HG02642 (cell line): ENCODE measurements at regions not wholly inside any gene's neighbourhood (a gene's known extent, or its start where the extent isn't known, plus 50 kb on each side); places are given as distances from the start of the nearest gene placed in this dataset.

Experiments
- ATAC-seq: cut with Tn5 transposase; IDR thresholded peaks from one replicate; pipeline ENCODE4 v1.9.1; 2021; ENCODE audit warnings: mild to moderate bottlenecking; ENCODE audit not compliant: unreplicated experiment, poor library complexity

GRCh38 chr4:160831165-160831922 is 1332.5 kb downstream of the FSTL5 start:
- no peak for ATAC-seq

- ATAC-seq = no peak
Observed at GRCh38 chr4:160835789-160836188, 1328.0 kb downstream of the FSTL5 start.

- no peak for ATAC-seq
Observed at GRCh38 chr4:160836431-160836830, 1327.4 kb downstream of the FSTL5 start.

- no peak for ATAC-seq
Observed at GRCh38 chr4:160846121-160846520, 1317.7 kb downstream of the FSTL5 start.

- ATAC-seq = no peak
Observed at GRCh38 chr4:160847228-160847627, 1316.6 kb downstream of the FSTL5 start.

- no peak for ATAC-seq
Observed at GRCh38 chr4:160848489-160848888, 1315.3 kb downstream of the FSTL5 start.

- ATAC-seq = no peak
Observed at GRCh38 chr4:160848901-160849760, 1314.7 kb downstream of the FSTL5 start.

- no peak for ATAC-seq
Observed at GRCh38 chr4:160864253-160864652, 1299.5 kb downstream of the FSTL5 start.

GRCh38 chr4:160869899-160870298 is 1293.9 kb downstream of the FSTL5 start:
- ATAC-seq = no peak

GRCh38 chr4:160872491-160872890 is 1291.3 kb downstream of the FSTL5 start:
- no peak for ATAC-seq

- ATAC-seq = no peak
Observed at GRCh38 chr4:160877087-160877790, 1286.6 kb downstream of the FSTL5 start.

GRCh38 chr4:160880180-160880579 is 1283.6 kb downstream of the FSTL5 start:
- ATAC-seq = no peak

GRCh38 chr4:160887668-160888067 is 1276.1 kb downstream of the FSTL5 start:
- ATAC-seq = no peak

- no peak for ATAC-seq
Observed at GRCh38 chr4:160894128-160894527, 1269.7 kb downstream of the FSTL5 start.

- no peak for ATAC-seq
Observed at GRCh38 chr4:160894809-160895208, 1269.0 kb downstream of the FSTL5 start.

GRCh38 chr4:160927311-160927710 is 1236.5 kb downstream of the FSTL5 start:
- no peak for ATAC-seq

GRCh38 chr4:160928482-160928881 is 1235.3 kb downstream of the FSTL5 start:
- no peak for ATAC-seq

- ATAC-seq = no peak
Observed at GRCh38 chr4:160947653-160948052, 1216.1 kb downstream of the FSTL5 start.

GRCh38 chr4:160956875-160957274 is 1206.9 kb downstream of the FSTL5 start:
- no peak for ATAC-seq

GRCh38 chr4:160969925-160970324 is 1193.9 kb downstream of the FSTL5 start:
- ATAC-seq = no peak

- ATAC-seq = no peak
Observed at GRCh38 chr4:160980091-160980490, 1183.7 kb downstream of the FSTL5 start.
